ENCODE measurements at regions not wholly inside any gene's neighbourhood (a gene's known extent, or its start where the extent isn't known, plus 50 kb on each side); places are given as distances from the start of the nearest gene placed in this dataset.

DNA sequence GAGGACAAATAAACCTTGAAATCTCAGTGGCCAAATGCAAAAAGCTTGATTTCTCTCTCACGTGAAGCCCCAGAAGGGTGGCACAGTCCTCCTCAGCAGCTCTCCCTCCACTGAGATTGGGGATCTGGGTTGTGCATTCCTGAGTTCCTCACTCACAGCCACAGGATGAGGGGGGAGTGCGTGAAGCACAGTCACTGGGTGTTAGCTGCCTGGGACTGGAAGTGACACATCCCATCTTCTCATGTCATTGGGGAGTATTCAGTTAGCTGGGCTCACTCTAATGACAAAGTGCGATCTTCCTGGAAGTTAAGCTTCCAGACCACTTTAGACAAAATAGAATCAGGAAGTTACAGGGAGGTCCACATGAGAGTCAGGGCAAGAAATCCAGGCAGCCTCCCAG lies 192.2 kb upstream of the LRFN2 start:
- Histone ChIP-seq H4K20me1 (ENCODE audit: insufficient read depth) (no peaks in the 10 kb centered on the region), H3K27me3 (ENCODE audit: insufficient read depth, low read length) (peaks cover 5% of the 10 kb centered on the region), H3K9ac (ENCODE audit: low read length) (no peak overlapping the region), H3K9me3 (ENCODE audit: control insufficient read depth in 1 of 2, insufficient read depth in 1 of 2, low read depth in 1 of 2, low read length in 2 of 2) (no peaks in the 10 kb centered on the region), H3K4me1 (ENCODE audit: control insufficient read depth in 1 of 2, insufficient read depth in 2 of 2, low read length in 2 of 2) (peaks cover 0 to 28% of the 10 kb centered on the region in 2 experiments; a peak in 2 of 4 replicates), H2AFZ (ENCODE audit: low read depth, low read length, poor library complexity, severe bottlenecking) (no peak overlapping the region), H3K9me2 (ENCODE audit: insufficient read depth) (no peaks in the 10 kb centered on the region), H3K27ac (ENCODE audit: low read depth, low read length) (no peak overlapping the region), H3K4me3 (replicated peaks in 1 of 2; ENCODE audit: low read depth in 1 of 2, low read length in 2 of 2) (peak overlapping the region in 1 of 2 experiments; percentile 8; a peak in 1 of 4 replicates), H3K36me3 (ENCODE audit: control insufficient read depth in 1 of 2, insufficient read depth in 2 of 2, low read length in 2 of 2) (no peaks in the 10 kb centered on the region), H3K79me2 (ENCODE audit: insufficient read depth, low read length) (no peaks in the 10 kb centered on the region), H3K4me2 (ENCODE audit: low read length) (peak overlapping the region; percentile 50)
- intact Hi-C loops (cut with micrococcal nuclease) = no loop called here
- TF ChIP-seq ZNF274 (IDR thresholded peaks at IDR 0.05; ENCODE audit: low read depth, low read length) = no peak
- TF ChIP-seq SIN3A (IDR thresholded peaks at IDR 0.05; ENCODE audit: low read depth) = no peak
- no peak for TF ChIP-seq ELF1 (IDR thresholded peaks at IDR 0.05; ENCODE audit: borderline replicate concordance, low read depth)
- no peak for TF ChIP-seq POLR2A (IDR thresholded peaks at IDR 0.05; ENCODE audit: borderline replicate concordance, extremely low read depth, insufficient read depth, insufficient read length)
- peak; percentile 38 for TF ChIP-seq SP1 (IDR thresholded peaks at IDR 0.05; ENCODE audit: low read depth)
- TF ChIP-seq, protein P1, sequence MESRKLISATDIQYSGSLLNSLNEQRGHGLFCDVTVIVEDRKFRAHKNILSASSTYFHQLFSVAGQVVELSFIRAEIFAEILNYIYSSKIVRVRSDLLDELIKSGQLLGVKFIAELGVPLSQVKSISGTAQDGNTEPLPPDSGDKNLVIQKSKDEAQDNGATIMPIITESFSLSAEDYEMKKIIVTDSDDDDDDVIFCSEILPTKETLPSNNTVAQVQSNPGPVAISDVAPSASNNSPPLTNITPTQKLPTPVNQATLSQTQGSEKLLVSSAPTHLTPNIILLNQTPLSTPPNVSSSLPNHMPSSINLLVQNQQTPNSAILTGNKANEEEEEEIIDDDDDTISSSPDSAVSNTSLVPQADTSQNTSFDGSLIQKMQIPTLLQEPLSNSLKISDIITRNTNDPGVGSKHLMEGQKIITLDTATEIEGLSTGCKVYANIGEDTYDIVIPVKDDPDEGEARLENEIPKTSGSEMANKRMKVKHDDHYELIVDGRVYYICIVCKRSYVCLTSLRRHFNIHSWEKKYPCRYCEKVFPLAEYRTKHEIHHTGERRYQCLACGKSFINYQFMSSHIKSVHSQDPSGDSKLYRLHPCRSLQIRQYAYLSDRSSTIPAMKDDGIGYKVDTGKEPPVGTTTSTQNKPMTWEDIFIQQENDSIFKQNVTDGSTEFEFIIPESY (IDR thresholded peaks at IDR 0.05; ENCODE audit: extremely low read depth, insufficient replicate concordance, low read length) = no peak
- TF ChIP-seq, protein P2, sequence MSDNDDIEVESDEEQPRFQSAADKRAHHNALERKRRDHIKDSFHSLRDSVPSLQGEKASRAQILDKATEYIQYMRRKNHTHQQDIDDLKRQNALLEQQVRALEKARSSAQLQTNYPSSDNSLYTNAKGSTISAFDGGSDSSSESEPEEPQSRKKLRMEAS (IDR thresholded peaks at IDR 0.05) = no peak
- TF ChIP-seq, protein P3, sequence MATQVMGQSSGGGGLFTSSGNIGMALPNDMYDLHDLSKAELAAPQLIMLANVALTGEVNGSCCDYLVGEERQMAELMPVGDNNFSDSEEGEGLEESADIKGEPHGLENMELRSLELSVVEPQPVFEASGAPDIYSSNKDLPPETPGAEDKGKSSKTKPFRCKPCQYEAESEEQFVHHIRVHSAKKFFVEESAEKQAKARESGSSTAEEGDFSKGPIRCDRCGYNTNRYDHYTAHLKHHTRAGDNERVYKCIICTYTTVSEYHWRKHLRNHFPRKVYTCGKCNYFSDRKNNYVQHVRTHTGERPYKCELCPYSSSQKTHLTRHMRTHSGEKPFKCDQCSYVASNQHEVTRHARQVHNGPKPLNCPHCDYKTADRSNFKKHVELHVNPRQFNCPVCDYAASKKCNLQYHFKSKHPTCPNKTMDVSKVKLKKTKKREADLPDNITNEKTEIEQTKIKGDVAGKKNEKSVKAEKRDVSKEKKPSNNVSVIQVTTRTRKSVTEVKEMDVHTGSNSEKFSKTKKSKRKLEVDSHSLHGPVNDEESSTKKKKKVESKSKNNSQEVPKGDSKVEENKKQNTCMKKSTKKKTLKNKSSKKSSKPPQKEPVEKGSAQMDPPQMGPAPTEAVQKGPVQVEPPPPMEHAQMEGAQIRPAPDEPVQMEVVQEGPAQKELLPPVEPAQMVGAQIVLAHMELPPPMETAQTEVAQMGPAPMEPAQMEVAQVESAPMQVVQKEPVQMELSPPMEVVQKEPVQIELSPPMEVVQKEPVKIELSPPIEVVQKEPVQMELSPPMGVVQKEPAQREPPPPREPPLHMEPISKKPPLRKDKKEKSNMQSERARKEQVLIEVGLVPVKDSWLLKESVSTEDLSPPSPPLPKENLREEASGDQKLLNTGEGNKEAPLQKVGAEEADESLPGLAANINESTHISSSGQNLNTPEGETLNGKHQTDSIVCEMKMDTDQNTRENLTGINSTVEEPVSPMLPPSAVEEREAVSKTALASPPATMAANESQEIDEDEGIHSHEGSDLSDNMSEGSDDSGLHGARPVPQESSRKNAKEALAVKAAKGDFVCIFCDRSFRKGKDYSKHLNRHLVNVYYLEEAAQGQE (IDR thresholded peaks at IDR 0.05; ENCODE audit: low read depth) = no peak
- TF ChIP-seq, protein P4, sequence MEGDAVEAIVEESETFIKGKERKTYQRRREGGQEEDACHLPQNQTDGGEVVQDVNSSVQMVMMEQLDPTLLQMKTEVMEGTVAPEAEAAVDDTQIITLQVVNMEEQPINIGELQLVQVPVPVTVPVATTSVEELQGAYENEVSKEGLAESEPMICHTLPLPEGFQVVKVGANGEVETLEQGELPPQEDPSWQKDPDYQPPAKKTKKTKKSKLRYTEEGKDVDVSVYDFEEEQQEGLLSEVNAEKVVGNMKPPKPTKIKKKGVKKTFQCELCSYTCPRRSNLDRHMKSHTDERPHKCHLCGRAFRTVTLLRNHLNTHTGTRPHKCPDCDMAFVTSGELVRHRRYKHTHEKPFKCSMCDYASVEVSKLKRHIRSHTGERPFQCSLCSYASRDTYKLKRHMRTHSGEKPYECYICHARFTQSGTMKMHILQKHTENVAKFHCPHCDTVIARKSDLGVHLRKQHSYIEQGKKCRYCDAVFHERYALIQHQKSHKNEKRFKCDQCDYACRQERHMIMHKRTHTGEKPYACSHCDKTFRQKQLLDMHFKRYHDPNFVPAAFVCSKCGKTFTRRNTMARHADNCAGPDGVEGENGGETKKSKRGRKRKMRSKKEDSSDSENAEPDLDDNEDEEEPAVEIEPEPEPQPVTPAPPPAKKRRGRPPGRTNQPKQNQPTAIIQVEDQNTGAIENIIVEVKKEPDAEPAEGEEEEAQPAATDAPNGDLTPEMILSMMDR (IDR thresholded peaks at IDR 0.05 in 2 of 3, conservative IDR thresholded peaks at IDR 0.05 in 1 of 3; ENCODE audit: borderline replicate concordance in 1 of 3, insufficient read depth in 1 of 3, low read depth in 2 of 3, low read length in 2 of 3) = no peak
- TF ChIP-seq FOSL1 (IDR thresholded peaks at IDR 0.05; ENCODE audit: low read depth) = peak; percentile 40
- ChIA-PET POLR2A (no interaction called here), RAD21 (ENCODE audit: low non-redundant PET in 1 of 2, low total read pairs in 2 of 2, uncharacterized antibody in 2 of 2, unreplicated experiment in 2 of 2) (no interaction called here), CTCF (interaction anchor here (0.7 kb wide), 1 partner anchor 451 kb away, joined by 3 read pairs; no protein-coding TSS in a partner anchor)
- peak; percentile 85 for ATAC-seq
- peak; percentile 34 for DNase-seq (ENCODE audit: low read depth, low spot score)
- no TSS peak for BruUV-seq (replicated peaks)

Measured in HCT116 (cell line).